GM21786 (cell line): ENCODE measurements at regions not wholly inside any gene's neighbourhood (a gene's known extent, or its start where the extent isn't known, plus 50 kb on each side); places are given as distances from the start of the nearest gene placed in this dataset.

ENCODE experiments used
- ATAC-seq: cut with Tn5 transposase; IDR thresholded peaks from one replicate; pipeline ENCODE4 v1.9.1; 2021; ENCODE audit not compliant: unreplicated experiment

DNA sequence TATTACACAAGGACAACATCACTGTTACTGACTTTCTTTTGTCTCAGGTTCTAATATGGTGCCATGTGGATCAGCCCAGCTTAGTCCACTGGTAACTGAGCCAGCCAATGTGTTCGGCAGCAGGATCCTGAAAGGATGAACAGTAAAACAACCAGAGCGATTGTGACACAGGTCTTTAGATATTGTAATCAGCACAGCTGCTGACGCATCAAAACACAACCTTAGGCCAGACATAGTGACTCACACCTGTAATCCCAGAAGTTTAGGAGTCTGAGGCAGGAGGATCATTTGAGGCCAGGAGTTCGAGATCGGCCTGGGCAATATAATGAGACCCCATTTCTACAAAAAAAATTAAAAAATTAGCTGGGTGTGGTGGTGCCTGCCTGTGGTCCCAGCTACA lies 183.4 kb upstream of the CDH20 start:
- ATAC-seq: no peak

DNA sequence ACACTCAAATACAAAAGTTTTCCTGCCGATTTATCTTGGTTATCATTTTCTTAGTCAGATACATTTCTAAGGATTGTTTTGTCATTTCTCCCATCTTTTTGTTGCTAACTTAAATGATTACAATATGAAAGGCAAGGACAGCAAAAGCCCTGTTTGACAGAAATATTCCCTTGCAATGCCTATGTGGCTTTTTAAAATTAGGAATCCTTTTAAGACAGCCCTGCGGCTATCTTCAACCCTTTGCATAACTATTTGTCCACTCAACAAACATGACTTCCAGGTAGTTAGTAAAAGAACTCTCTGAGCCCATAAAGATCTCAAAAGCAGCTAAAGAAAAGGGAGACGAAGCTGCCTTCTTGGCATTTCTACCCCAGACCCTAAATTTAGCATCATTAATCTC lies 179.7 kb upstream of the CDH20 start:
- no peak for ATAC-seq

DNA sequence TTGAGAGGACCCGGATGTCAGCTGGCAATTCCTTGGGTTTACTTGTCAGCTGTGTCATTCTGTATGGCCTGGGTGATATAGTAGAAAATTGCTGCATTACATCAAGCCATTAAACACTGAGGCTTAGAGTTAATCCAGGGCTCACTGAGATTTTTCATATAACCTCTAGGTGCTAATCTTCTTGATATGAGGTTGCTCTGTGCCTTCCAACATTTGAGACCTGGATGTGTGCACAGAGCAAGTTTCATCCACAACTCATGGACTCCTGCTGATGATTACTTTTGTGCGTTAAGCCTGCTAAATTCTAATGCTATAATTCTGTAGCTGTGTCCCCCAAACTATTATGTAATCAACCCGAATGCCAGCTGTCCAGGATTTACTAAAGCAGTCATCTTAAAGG lies 178.4 kb upstream of the CDH20 start:
- no peak for ATAC-seq

DNA sequence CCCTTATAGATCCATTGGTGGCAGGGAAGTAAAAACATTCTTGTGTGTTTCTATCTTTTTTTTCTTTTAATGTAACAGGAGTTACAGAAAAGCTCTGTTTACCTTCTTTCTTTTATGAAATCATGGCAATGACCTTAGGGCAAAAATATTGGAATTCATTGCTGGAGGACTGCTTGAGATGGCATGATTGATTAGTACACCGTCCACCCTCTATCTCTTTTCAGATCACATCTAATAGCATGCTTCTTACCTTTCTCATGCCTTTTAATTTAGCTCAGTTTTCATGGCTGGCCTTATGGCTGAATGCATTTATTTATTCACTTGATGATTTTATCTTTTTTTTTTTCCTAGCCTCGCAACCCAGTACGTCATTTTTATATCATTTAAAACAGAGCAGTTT lies 177.6 kb upstream of the CDH20 start:
- no peak for ATAC-seq

DNA sequence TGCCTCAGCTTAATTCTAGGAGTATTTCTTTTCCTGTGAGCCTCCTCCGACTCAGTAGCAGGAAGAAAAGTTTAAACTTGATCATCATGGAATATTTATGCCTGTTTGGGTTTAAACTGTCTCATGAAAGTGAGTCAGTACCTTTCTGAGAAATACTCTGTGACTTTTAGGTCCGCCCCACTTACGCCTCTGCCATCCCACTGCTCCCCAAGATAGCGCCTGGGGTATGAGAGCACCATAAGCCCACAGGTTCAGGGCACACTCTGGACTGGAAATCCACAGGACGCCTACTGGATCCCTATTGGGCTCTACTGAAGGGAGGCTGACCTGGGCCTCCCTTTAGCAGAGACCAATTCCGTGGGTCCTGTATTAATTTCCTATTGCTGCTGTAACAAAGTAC lies 175.8 kb upstream of the CDH20 start:
- no peak for ATAC-seq

DNA sequence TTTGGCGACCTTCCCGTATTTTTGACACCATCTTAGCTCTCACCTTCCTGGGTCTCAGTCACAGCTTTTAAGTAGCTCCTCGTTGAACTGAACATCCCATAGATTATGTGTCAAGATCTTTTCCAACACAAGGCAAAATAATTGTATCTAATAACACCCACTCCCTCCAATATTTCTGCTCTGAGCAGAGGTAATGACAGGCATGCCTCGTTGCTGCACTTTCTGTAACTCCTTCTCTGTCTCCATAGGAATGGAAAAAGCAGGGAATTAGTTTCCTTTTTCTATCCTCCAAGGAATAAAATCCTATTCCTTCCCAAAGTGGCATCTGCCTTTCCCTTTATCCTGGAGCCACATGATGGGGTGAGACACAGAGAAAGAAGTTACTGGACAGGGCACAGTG lies 174.0 kb upstream of the CDH20 start:
- ATAC-seq: no peak

DNA sequence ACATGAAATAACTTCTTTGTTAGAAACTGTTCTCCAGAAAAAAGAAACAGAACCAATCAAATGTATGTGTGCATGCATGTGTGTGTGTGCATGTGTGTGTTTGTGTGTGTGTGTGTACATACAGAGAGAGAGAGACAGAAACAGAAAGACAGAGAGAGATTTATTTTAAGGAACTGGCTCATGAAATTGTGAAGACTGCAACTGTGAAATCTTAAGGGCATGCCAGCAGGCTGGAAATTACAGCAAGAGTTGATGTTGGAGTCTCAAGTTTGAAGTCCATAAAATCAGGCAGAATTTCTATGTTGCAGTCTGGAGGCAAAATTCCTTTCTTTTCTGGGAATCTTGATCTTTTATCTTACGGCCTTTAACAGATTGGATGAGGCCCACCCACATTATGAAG lies 168.9 kb upstream of the CDH20 start:
- no peak for ATAC-seq

DNA sequence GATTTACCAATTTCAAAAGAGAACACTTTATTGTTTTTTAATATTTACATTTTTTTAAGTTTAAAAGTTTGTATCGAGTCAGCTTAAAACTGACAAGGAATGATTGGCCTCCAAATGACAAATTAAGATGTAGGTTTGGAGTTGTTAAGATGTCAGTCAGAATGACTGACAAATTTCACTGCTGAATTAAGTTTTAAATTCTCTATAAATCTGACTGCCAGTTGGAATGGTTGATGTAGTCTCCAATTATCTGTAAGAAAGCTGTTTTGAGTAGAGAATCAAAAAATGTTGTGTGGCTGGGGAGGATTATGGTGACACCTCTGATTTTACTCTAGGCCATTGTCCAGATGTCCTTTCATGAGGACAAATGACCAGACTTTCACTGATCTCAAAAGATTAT lies 165.3 kb upstream of the CDH20 start:
- no peak for ATAC-seq

DNA sequence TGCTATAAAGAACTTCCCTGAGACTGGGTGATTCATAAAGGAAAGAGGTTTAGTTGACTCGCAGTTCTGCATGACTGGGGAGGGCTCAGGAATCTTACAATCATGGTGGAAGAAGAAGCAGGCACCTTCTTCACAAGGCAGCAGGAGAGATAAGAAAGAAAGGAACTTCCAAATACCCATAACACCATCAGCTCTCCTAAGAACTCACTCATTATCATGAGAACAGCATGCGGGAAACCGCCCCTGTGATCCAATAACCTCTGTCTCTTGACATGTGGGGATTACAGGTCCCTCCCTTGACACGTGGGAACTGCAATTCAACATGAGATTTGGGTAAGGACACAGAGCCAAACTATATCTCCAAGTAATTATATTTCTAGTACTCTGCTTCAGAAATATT lies 163.8 kb upstream of the CDH20 start:
- ATAC-seq: no peak

DNA sequence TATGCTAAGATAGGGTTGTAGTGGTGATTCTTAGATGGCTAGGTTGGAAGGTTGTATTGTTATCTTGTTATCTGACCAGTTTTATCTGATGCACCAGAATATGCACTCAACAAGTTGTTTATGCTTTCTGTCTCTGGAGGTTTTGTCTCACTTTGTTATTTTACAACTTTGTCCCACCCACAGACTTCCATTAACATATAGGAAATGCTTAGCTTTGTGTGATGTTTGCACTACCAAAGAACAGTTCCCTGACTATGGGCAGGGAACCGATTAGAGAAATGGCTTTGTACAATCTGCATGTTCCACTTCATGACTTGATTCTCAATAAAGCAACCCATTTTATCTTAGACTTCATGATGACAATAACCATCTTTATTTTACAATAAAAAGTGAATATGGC lies 160.6 kb upstream of the CDH20 start:
- no peak for ATAC-seq

DNA sequence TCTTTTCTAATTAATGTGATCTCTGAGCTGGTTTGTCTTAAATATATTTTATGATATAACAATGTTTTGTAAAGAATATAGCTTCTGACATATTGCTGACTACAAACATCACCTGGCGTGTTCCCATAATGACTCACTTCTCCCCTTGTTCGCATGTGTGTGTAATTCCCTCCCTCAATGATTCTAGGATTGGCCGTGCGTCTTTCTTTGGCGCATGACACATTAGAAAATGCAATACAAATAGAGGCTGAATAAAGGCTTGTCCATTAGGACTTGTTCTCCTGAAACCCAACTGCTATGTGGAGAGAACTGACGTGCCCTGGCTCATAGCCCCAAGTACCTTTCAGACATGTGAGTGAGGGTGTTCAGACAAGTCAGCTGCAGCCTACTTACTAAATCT lies 159.7 kb upstream of the CDH20 start:
- no peak for ATAC-seq

DNA sequence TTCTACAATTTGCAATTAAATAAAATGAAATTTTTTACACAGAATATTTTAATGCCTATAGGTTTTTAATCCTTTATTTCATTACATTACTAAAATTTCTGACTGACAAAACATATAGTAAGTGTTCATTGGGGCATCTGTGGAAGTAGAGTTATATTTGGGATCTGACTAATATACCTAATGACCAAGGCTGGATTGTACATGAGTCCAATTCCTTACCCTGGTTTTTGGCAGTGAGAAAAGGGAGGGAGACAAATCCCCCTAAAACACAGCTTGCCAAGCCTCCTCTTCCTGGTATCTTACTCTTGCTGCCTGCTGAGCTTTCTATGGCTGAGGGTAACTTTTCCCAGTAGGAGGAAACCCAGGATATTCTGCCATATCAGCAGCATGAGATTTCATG lies 149.4 kb upstream of the CDH20 start:
- ATAC-seq: no peak

DNA sequence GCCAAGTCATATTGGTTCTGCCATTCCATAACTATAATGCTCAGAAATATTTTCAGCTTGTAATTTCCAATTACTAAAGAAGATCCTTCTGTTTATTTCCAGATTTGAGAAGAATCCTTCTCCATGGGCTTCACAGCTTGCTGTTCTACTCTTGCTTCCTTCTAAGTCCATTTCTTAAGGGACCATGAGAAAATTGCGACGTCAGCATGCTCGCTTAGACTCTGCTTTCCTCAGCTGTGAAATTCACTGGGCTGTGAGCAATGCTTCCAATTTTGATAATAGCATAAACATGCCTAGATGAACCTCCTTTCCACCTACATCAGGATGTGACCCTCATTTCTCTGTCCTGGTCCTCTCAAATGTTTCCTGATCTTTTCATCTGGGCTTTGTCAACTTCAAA lies 145.3 kb upstream of the CDH20 start:
- ATAC-seq: no peak

DNA sequence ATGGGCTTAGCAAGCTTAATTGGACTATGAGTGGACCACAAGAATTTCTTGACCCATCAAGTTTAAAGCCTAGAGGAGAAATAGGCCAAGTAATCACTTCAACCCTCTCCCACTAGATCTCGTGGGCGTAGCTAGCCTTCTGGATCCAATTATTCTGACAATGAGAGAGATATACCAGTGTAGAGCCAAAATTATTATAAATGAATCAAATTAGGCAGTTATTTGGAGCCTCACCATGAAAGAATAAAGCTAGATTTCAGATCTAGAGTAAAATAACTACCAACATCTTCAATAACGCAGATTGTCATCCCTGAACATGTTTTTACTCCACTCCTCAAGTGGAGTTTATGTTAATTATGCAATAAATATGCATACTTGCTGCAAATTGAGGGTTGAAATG lies 143.9 kb upstream of the CDH20 start:
- ATAC-seq: no peak

DNA sequence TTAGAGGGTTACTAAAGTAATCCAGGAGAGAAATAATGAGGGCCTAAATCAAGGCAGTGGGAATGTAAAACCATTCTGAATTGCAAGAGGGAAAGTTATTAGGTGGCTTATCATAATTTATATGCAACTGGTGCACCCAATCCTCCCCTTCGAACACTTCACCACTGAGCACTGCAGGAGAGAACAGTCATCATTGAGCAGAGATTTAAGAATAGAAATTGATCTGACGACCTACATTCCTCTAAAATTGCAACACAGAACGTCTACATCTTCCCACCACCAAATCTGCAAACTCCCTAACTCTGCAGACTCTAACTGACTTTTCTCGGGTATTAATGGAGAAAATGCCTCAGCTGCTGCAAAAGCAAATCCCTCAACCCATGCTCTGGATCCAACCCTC lies 138.5 kb upstream of the CDH20 start:
- ATAC-seq: no peak

DNA sequence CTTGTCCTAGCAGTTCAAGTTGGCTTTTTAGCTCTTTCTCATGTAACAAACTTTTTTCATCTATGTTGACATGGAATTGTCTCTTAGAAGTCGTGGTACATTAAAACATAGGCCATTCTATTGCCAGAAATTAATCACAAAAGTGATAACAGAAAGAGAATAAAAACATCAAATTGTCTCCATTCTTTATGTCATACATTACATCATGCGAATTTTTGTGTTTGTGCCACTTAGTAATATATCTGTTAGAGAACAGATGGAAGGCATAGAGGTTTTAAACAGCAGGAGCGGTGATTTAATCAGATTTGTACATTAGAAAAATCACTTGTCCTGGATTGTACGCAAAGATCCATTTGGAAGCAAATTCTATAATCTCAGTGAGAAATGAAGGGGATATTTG lies 136.5 kb upstream of the CDH20 start:
- ATAC-seq: no peak

DNA sequence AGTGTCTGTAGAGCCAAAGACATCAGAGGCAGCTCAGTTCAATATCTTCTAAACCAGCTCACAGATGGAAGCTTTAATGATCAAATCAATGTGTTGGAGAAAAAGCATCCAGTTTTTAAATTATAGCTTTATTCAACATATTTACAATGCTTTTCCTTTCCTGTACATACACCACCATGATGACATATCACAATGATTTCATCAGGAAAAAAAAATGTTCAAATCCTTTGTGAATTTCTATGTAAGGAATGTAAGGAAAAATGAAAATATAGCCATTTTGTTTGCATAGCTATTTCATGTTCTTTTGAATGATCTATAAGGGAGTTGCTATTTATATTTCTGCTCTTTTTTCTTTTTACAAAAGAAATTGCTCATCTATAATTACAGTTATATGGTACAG lies 134.7 kb upstream of the CDH20 start:
- ATAC-seq: no peak

DNA sequence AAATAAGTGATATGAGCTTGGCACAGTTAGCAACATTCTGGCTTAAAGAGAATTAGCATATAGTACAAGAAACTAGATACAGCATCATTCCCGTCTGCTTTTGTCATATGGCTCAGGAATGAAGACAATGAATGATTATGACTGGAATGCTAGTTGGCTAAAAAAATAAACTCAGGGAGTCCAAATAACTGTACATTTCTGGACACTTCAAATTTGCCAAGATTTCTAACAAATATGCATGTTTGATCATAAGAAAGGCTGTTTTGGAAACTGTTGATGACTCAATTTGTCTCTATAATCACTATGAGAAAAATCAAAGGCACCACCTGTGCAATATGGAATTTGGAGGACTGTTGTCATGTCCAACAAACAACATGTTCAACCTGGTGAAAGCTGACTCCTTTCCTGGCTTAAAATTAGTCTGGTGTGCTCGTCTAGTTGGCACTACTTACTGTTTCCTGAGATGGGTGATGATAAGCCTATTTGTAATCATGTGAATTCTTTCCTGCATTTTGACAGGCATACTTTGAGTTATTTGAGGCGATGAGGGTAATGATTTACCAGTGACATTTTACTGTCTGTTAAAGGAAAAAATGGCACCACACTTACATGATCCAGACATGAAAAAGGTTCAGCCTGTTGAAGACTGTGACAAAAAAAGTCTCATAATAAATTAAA lies 133.9 kb upstream of the CDH20 start:
- no peak for ATAC-seq

DNA sequence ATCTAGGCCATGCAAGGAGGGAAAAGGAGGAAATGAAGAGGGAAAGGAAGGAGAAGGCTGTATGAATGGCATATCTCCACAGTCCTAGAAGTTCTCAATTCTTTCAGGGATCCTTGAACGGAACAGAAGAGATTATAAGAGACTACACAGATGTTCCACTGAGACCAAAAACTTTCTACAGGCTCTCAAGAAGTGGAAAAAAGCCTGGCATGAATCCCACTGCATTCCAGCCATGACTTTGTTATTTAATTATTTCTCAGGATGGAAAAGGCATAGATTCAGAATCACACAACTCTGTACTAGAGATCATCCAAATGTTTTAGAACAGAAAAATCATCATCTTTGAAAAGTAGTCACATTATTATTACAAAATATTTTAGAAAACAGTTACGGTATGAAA lies 131.7 kb upstream of the CDH20 start:
- ATAC-seq: no peak

DNA sequence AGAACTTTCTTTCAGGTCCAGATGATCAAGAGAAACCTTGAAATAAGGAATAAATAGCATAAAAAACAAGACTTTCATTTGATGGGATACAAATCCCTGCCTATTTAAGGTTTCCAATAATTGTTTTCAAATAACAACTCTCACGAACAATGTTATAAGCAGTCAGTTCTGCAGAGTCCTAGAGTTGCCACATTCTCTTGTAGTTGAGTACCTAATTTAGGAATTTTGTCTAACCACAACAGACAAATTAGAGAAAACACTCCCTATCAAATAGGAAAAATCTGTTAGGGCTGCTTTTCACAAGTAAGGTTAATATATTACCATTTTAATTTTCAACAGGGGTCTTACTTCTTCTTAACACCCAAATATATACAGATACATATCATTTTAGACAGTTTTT lies 130.1 kb upstream of the CDH20 start:
- ATAC-seq: no peak

DNA sequence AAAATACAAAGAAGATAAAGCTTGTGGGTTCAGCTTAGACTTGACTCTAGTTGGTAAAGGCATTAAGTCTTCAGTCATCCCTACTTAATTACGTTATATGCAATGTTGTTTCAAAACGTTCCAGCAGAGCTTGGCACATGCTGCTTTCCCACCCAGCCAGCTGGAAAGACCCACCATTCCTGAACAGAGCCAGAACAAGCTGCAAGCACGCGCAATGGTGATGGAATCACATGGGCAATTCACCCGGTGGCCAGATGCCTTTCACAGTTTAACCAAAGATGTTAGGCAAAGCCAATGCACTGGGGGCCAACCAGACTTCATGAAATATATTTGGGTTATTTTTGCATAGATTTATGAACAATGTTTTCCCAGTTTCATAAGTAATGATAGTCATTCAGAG lies 123.4 kb upstream of the CDH20 start:
- no peak for ATAC-seq

DNA sequence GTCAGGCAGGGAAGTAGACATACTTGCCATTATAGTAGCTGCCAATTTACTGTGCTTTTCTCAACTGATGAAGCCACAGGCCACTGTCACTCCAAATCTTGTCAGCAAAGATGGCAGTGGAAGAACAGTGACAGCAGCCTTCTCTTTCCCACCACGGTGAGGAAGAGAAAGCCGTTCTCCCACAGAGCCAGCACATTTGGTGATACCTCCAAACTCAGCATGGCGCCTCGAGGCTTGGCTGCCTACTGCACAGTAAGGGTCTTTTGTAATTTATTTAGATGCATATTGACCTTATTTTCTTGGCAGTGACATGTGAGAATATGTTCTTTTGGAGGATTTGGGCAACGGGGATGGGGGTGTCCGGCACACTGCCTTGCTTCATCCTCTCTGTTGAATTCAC lies 117.2 kb upstream of the CDH20 start:
- ATAC-seq: no peak

DNA sequence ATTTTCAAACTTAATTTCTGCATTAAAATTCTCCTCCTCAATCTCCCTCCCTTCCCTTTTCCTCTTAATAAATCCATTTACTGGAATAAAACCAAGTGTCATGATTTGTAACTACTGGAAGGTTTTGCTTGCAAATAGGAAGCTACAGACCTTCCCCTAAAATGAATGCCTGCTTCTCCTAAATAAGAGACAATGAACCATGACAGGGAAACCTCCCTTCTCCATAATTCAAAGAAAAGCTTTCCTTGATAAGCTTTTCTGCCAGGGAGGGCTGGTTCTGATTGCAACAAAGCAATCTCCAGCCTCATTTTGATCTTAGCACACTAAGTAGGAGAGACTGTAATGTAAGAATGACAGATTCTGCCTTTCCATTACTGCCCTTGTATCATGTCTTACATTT lies 111.0 kb upstream of the CDH20 start:
- ATAC-seq: no peak

DNA sequence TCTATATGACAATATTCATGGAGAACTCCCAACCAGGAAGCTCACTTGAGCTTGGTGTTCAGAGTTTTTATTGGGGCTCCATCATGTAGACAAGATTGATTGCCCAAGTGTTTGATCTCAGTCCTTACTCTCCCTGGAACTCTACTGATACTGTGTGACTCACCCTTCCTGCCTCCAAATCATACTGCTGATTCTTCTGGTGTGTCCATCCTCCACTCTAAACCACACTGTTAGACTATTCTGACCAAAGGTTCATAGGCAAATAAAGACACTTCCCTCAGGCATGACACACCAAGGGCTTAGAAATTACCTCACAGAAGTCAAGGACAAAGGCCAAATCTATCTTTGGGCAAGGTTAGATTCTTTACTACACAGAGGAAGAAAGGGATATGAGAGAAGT lies 107.9 kb upstream of the CDH20 start:
- ATAC-seq: no peak
